Right forelimb (tissue), 1 donor: ENCODE measurements at regions not wholly inside any gene's neighbourhood (a gene's known extent, or its start where the extent isn't known, plus 50 kb on each side); places are given as distances from the start of the nearest gene placed in this dataset.

Experiments
- DNase-seq: peaks from one replicate; pipeline ENCODE4 v3.0.0-alpha.2; 2018

GRCh38 chr14:58785701-58786100, 147.9 kb downstream of the DACT1 start:
- peak; percentile 55 for DNase-seq

- DNase-seq = no peak
These were observed 149.8 kb downstream of the DACT1 start for GRCh38 chr14:58787592-58787991.

GRCh38 chr14:58788655-58789503, 151.1 kb downstream of the DACT1 start:
- no peak for DNase-seq

- DNase-seq = no peak
These were observed 152.0 kb downstream of the DACT1 start for GRCh38 chr14:58789736-58790135.

- DNase-seq = no peak
These were observed 154.7 kb downstream of the DACT1 start for GRCh38 chr14:58792416-58792815.

GRCh38 chr14:58793131-58793740, 155.5 kb downstream of the DACT1 start:
- DNase-seq = no peak

GRCh38 chr14:58794993-58795762, 157.4 kb downstream of the DACT1 start:
- DNase-seq = no peak

- DNase-seq = no peak
These were observed 158.7 kb downstream of the DACT1 start for GRCh38 chr14:58796242-58797009.

GRCh38 chr14:58797010-58797429, 159.3 kb downstream of the DACT1 start:
- no peak for DNase-seq

- no peak for DNase-seq
These were observed 160.4 kb downstream of the DACT1 start for GRCh38 chr14:58798173-58798572.

- no peak for DNase-seq
These were observed 163.3 kb downstream of the DACT1 start for GRCh38 chr14:58801086-58801485.

- DNase-seq = no peak
These were observed 167.3 kb downstream of the DACT1 start for GRCh38 chr14:58805057-58805456.

GRCh38 chr14:58805605-58806409, 168.0 kb downstream of the DACT1 start:
- DNase-seq = no peak

GRCh38 chr14:58807191-58807590, 169.4 kb downstream of the DACT1 start:
- no peak for DNase-seq

- no peak for DNase-seq
These were observed 171.1 kb downstream of the DACT1 start for GRCh38 chr14:58808828-58809227.

GRCh38 chr14:58809520-58809919, 171.8 kb downstream of the DACT1 start:
- no peak for DNase-seq

GRCh38 chr14:58812050-58812910, 174.5 kb downstream of the DACT1 start:
- DNase-seq = no peak

GRCh38 chr14:58813745-58814144, 176.0 kb downstream of the DACT1 start:
- no peak for DNase-seq

- DNase-seq = no peak
These were observed 176.7 kb downstream of the DACT1 start for GRCh38 chr14:58814466-58814865.

- no peak for DNase-seq
These were observed 177.5 kb downstream of the DACT1 start for GRCh38 chr14:58815161-58815701.

- no peak for DNase-seq
These were observed 178.0 kb downstream of the DACT1 start for GRCh38 chr14:58815794-58816193.
